DND-41 (cell line): ENCODE measurements at regions not wholly inside any gene's neighbourhood (a gene's known extent, or its start where the extent isn't known, plus 50 kb on each side); places are given as distances from the start of the nearest gene placed in this dataset.

ENCODE experiments used
- EZH2 ChIP-seq: IDR thresholded peaks from 3 replicates; pipeline ENCODE4 v1.6.1; 2012; ENCODE audit warnings: borderline replicate concordance, low read depth, mild to moderate bottlenecking, moderate library complexity, low read length, inconsistent platforms; ENCODE audit not compliant: severe bottlenecking
- TF ChIP-seq, protein P1 (sequence below): IDR thresholded peaks from 2 replicates; pipeline ENCODE4 v1.5.1; 2012; ENCODE audit warnings: borderline replicate concordance, low read length, moderate library complexity, mild to moderate bottlenecking; ENCODE audit not compliant: poor library complexity, severe bottlenecking; ENCODE audit errors: extremely low read depth

DNA sequence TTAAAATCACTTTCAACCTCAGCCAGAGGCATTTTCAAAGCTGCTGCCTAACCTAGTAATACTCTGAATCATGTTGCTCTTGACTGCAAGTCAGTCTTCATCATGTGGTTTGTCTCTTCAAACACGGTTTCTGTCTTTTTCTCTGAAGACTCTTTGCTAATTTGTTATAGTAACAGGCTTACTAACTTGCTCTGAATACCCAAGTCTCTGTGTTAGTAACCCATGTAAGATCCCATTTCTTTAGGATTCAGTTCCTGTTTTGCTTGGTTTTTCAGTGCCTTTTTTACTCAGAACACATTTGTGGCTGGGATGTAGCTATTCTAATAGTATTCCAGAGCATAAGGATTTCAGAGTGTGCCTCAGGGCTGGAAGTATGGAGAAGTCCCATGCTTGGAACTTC, 1450.6 kb upstream of the IGFBP7 start:
- no peak for TF ChIP-seq EZH2
- TF ChIP-seq, protein P1, sequence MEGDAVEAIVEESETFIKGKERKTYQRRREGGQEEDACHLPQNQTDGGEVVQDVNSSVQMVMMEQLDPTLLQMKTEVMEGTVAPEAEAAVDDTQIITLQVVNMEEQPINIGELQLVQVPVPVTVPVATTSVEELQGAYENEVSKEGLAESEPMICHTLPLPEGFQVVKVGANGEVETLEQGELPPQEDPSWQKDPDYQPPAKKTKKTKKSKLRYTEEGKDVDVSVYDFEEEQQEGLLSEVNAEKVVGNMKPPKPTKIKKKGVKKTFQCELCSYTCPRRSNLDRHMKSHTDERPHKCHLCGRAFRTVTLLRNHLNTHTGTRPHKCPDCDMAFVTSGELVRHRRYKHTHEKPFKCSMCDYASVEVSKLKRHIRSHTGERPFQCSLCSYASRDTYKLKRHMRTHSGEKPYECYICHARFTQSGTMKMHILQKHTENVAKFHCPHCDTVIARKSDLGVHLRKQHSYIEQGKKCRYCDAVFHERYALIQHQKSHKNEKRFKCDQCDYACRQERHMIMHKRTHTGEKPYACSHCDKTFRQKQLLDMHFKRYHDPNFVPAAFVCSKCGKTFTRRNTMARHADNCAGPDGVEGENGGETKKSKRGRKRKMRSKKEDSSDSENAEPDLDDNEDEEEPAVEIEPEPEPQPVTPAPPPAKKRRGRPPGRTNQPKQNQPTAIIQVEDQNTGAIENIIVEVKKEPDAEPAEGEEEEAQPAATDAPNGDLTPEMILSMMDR = no peak
